ENCODE measurements at regions not wholly inside any gene's neighbourhood (a gene's known extent, or its start where the extent isn't known, plus 50 kb on each side); places are given as distances from the start of the nearest gene placed in this dataset.

- CTCF ChIA-PET, result no interaction called here
- Mint-ChIP-seq H3K27me3 (no peaks in the 10 kb centered on the region), H3K36me3 (ENCODE audit: low read depth) (no peaks in the 10 kb centered on the region), H3K4me3 (no peak overlapping the region), H3K9me3 (ENCODE audit: low read depth) (peaks cover 15% of the 10 kb centered on the region), H3K27ac (no peak overlapping the region), H3K4me1 (no peaks in the 10 kb centered on the region)
- DNase-seq (no peak), ATAC-seq (no peak)
- POLR2A ChIA-PET, result no interaction called here
- intact Hi-C loops (cut with DNase I, micrococcal nuclease), result no loop called here
Measured at GRCh38 chr2:184524551-184525382, 73.6 kb upstream of the ZNF804A start.

DNA sequence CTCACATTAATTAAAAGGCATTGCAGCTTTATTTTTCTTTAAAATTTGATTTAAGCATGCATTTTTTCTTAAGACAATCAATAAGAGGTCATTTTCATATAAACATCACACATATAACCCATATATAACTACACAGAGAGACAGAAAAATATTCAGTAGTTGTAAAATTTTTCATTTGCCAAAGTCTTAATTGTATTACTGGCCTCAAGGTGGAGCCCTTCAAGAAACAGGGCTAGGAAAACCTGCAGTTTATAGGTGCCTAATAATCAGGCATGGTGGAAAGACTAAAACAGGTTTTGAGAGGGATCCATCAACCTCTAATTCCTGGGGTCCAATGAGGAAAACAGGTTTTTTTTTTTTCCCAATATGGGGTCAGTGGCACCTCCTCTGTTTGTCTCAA is 71.3 kb upstream of the ZNF804A start:
- no peaks in the 10 kb centered on the region for H3K36me3 Mint-ChIP-seq (ENCODE audit: low read depth)

GRCh38 chr2:184528119-184528518 is 70.2 kb upstream of the ZNF804A start:
- no peaks in the 10 kb centered on the region for H3K36me3 Mint-ChIP-seq (ENCODE audit: low read depth)
- DNase-seq (no peak), ATAC-seq (no peak)
- H3K9me3 Mint-ChIP-seq (ENCODE audit: low read depth), result peaks cover 17% of the 10 kb centered on the region
- CTCF ChIA-PET, result no interaction called here
- no peaks in the 10 kb centered on the region for H3K4me1 Mint-ChIP-seq
- intact Hi-C loops (cut with DNase I, micrococcal nuclease), result no loop called here
- POLR2A ChIA-PET, result no interaction called here
- H3K4me3 Mint-ChIP-seq, result no peak overlapping the region
- H3K27me3 Mint-ChIP-seq, result no peaks in the 10 kb centered on the region
- no peak overlapping the region for H3K27ac Mint-ChIP-seq

More for the DNA sequence above, 71.3 kb upstream of the ZNF804A start:
- DNase-seq, result no peak
- no peaks in the 10 kb centered on the region for H3K27me3 Mint-ChIP-seq
- CTCF ChIA-PET, result no interaction called here
- POLR2A ChIA-PET, result no interaction called here
- no peak for ATAC-seq
- intact Hi-C loops (cut with DNase I, micrococcal nuclease), result no loop called here
- no peak overlapping the region for H3K27ac Mint-ChIP-seq
- H3K9me3 Mint-ChIP-seq (ENCODE audit: low read depth), result peaks cover 17% of the 10 kb centered on the region
- H3K4me3 Mint-ChIP-seq, result no peak overlapping the region
- no peaks in the 10 kb centered on the region for H3K4me1 Mint-ChIP-seq

GRCh38 chr2:184530239-184530638 is 68.1 kb upstream of the ZNF804A start:
- Mint-ChIP-seq H3K27ac (no peak overlapping the region), H3K36me3 (ENCODE audit: low read depth) (no peaks in the 10 kb centered on the region), H3K27me3 (no peaks in the 10 kb centered on the region), H3K4me1 (no peaks in the 10 kb centered on the region), H3K4me3 (no peak overlapping the region), H3K9me3 (ENCODE audit: low read depth) (peaks cover 17% of the 10 kb centered on the region)
- POLR2A ChIA-PET, result no interaction called here
- ATAC-seq, result no peak
- CTCF ChIA-PET, result no interaction called here
- no peak for DNase-seq
- intact Hi-C loops (cut with DNase I, micrococcal nuclease), result no loop called here

DNA sequence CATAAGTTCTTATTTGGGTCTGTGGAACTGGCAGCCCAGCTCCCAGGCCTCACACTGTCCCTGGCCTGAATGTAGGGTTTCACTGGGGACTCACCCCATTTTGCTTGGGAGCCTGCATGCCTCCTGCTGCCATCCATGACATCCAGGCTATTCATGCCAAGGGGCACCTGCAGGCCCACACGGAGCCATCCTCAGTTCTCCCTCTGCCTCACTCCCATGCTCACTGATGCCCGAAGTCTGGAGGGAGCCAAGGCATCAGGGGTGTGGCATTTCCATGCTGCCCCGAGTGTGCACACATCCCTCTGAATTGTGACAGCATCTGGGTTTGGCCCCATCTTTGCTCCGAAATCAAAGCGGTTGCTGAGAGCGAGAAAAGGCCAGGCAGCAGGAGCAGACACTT is 67.4 kb upstream of the ZNF804A start:
- ChIA-PET CTCF (no interaction called here), POLR2A (no interaction called here)
- no peaks in the 10 kb centered on the region for H3K4me1 Mint-ChIP-seq
- intact Hi-C loops (cut with DNase I, micrococcal nuclease), result no loop called here
- no peak for DNase-seq
- ATAC-seq, result no peak
- H3K36me3 Mint-ChIP-seq (ENCODE audit: low read depth), result no peaks in the 10 kb centered on the region
- H3K27ac Mint-ChIP-seq, result no peak overlapping the region
- H3K9me3 Mint-ChIP-seq (ENCODE audit: low read depth), result peaks cover 14% of the 10 kb centered on the region
- no peaks in the 10 kb centered on the region for H3K27me3 Mint-ChIP-seq
- H3K4me3 Mint-ChIP-seq, result no peak overlapping the region

DNA sequence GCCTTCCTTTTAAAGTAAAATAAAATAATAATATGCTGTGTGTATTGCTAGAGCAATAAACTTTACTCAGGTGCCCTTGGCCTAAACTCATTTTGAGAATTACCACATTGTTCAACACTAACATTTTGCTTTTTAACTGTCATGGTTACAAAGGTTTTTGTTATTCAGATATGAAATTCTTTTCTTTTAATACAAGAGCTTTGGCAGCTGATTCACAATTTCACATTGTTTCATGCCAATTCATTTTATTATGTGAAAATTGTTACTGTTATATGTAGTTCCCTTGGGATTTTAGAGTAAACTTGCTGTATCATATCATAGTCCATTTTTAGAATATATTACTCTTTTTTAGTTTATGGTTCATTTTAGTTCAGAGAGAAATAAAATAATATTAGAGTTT is 65.8 kb upstream of the ZNF804A start:
- H3K36me3 Mint-ChIP-seq (ENCODE audit: low read depth), result no peaks in the 10 kb centered on the region
- no peak for DNase-seq
- ChIA-PET POLR2A (no interaction called here), CTCF (no interaction called here)
- peaks cover 7% of the 10 kb centered on the region for H3K9me3 Mint-ChIP-seq (ENCODE audit: low read depth)
- no peak for ATAC-seq
- no peaks in the 10 kb centered on the region for H3K4me1 Mint-ChIP-seq
- H3K27me3 Mint-ChIP-seq, result no peaks in the 10 kb centered on the region
- no peak overlapping the region for H3K27ac Mint-ChIP-seq
- intact Hi-C loops (cut with DNase I, micrococcal nuclease), result no loop called here
- no peak overlapping the region for H3K4me3 Mint-ChIP-seq

DNA sequence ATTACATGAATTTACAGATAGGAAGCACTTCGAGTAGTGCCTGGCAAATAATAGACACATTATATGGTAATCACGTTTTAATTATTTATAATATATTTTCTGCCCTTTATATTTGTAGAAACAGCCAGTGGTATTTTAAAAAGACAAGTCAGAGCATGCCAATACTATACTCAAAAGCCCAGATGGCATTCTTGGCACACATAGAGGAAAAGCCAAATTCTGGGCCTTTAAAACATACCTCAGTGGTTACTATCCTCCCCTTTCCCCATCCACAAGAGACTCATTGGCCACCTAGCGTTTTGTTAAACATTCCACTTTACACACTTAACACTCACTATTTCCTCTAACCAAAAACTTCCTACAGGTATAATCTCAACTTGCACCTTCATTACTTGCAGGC is 63.3 kb upstream of the ZNF804A start:
- Mint-ChIP-seq H3K4me1 (no peaks in the 10 kb centered on the region), H3K27me3 (no peaks in the 10 kb centered on the region), H3K4me3 (no peak overlapping the region), H3K27ac (no peak overlapping the region), H3K9me3 (ENCODE audit: low read depth) (peaks cover 2% of the 10 kb centered on the region), H3K36me3 (ENCODE audit: low read depth) (no peaks in the 10 kb centered on the region)
- ATAC-seq (no peak), DNase-seq (no peak)
- CTCF ChIA-PET, result no interaction called here
- intact Hi-C loops (cut with DNase I, micrococcal nuclease), result no loop called here
- POLR2A ChIA-PET, result no interaction called here

- no peak overlapping the region for H3K4me3 Mint-ChIP-seq
- H3K4me1 Mint-ChIP-seq, result no peaks in the 10 kb centered on the region
- H3K27me3 Mint-ChIP-seq, result no peaks in the 10 kb centered on the region
- POLR2A ChIA-PET, result no interaction called here
- intact Hi-C loops (cut with DNase I, micrococcal nuclease), result no loop called here
- no peaks in the 10 kb centered on the region for H3K36me3 Mint-ChIP-seq (ENCODE audit: low read depth)
- H3K27ac Mint-ChIP-seq, result no peak overlapping the region
- H3K9me3 Mint-ChIP-seq (ENCODE audit: low read depth), result peaks cover 5% of the 10 kb centered on the region
- no peak for DNase-seq
- ATAC-seq, result no peak
- CTCF ChIA-PET, result no interaction called here
Measured at GRCh38 chr2:184540246-184540789, 58.0 kb upstream of the ZNF804A start.

GRCh38 chr2:184541591-184541990 is 56.7 kb upstream of the ZNF804A start:
- Mint-ChIP-seq H3K36me3 (ENCODE audit: low read depth) (no peaks in the 10 kb centered on the region), H3K4me1 (no peaks in the 10 kb centered on the region), H3K9me3 (ENCODE audit: low read depth) (peaks cover 5% of the 10 kb centered on the region), H3K27ac (no peak overlapping the region), H3K4me3 (no peak overlapping the region), H3K27me3 (no peaks in the 10 kb centered on the region)
- ChIA-PET CTCF (no interaction called here), POLR2A (no interaction called here)
- intact Hi-C loops (cut with DNase I, micrococcal nuclease), result no loop called here
- ATAC-seq, result no peak
- no peak for DNase-seq

DNA sequence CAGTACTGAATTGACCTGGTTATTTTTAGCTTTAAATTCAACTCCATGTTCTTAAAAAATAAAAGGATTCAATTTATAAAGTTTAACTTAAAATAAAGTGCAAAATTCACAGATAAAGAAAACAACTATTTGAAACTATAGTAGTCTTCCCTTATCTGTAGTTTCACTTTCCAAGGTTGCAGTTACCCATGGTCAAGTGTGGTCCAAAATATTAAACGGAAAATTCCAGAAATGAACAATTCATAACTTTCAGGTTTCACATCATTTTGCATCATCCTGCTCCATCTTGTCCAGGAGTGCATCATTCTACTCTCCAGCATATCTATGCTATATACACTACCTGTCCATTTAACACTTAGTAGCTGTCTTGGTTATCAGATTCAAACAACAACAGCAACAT is 54.5 kb upstream of the ZNF804A start:
- no peaks in the 10 kb centered on the region for H3K4me1 Mint-ChIP-seq
- DNase-seq (no peak), ATAC-seq (no peak)

More for the DNA sequence above, 54.5 kb upstream of the ZNF804A start:
- POLR2A ChIA-PET, result no interaction called here
- peaks cover 12% of the 10 kb centered on the region for H3K9me3 Mint-ChIP-seq (ENCODE audit: low read depth)
- intact Hi-C loops (cut with DNase I, micrococcal nuclease), result no loop called here
- H3K36me3 Mint-ChIP-seq (ENCODE audit: low read depth), result no peaks in the 10 kb centered on the region
- H3K27me3 Mint-ChIP-seq, result no peaks in the 10 kb centered on the region
- H3K27ac Mint-ChIP-seq, result no peak overlapping the region
- CTCF ChIA-PET, result no interaction called here
- H3K4me3 Mint-ChIP-seq, result no peak overlapping the region

Measured in activated CD4-positive, alpha-beta T cell treated with anti-CD3 and anti-CD28 coated beads for 36 hours (primary cell).